CD4-positive, alpha-beta T cell treated with Interleukin-21 for 1 hour (primary cell): ENCODE measurements at regions not wholly inside any gene's neighbourhood (a gene's known extent, or its start where the extent isn't known, plus 50 kb on each side); places are given as distances from the start of the nearest gene placed in this dataset.

ENCODE experiments used
- DNase-seq: peaks from one replicate; pipeline ENCODE4 v3.0.0-alpha.2; 2020

- no peak for DNase-seq
Measured at GRCh38 chr11:110974731-110975130, 262.5 kb upstream of the ARHGAP20 start.

- no peak for DNase-seq
Measured at GRCh38 chr11:110973401-110973980, 261.3 kb upstream of the ARHGAP20 start.

GRCh38 chr11:110972640-110973039, 260.4 kb upstream of the ARHGAP20 start:
- DNase-seq, result no peak

- DNase-seq, result no peak
Measured at GRCh38 chr11:110972106-110972505, 259.9 kb upstream of the ARHGAP20 start.

GRCh38 chr11:110971140-110971539, 258.9 kb upstream of the ARHGAP20 start:
- no peak for DNase-seq

- DNase-seq, result no peak
Measured at GRCh38 chr11:110968348-110969062, 256.3 kb upstream of the ARHGAP20 start.

- DNase-seq, result no peak
Measured at GRCh38 chr11:110966131-110966530, 253.9 kb upstream of the ARHGAP20 start.

- no peak for DNase-seq
Measured at GRCh38 chr11:110962921-110963320, 250.7 kb upstream of the ARHGAP20 start.

- no peak for DNase-seq
Measured at GRCh38 chr11:110960167-110960566, 247.9 kb upstream of the ARHGAP20 start.

- no peak for DNase-seq
Measured at GRCh38 chr11:110958216-110958615, 246.0 kb upstream of the ARHGAP20 start.

GRCh38 chr11:110955776-110956175, 243.5 kb upstream of the ARHGAP20 start:
- no peak for DNase-seq

- DNase-seq, result no peak
Measured at GRCh38 chr11:110951950-110952503, 239.8 kb upstream of the ARHGAP20 start.

GRCh38 chr11:110951037-110951949, 239.1 kb upstream of the ARHGAP20 start:
- DNase-seq, result no peak

- DNase-seq, result no peak
Measured at GRCh38 chr11:110948112-110948511, 235.9 kb upstream of the ARHGAP20 start.

- no peak for DNase-seq
Measured at GRCh38 chr11:110947096-110947495, 234.9 kb upstream of the ARHGAP20 start.

GRCh38 chr11:110939471-110939870, 227.2 kb upstream of the ARHGAP20 start:
- no peak for DNase-seq

- no peak for DNase-seq
Measured at GRCh38 chr11:110935018-110935640, 222.9 kb upstream of the ARHGAP20 start.

- no peak for DNase-seq
Measured at GRCh38 chr11:110929129-110929528, 216.9 kb upstream of the ARHGAP20 start.

GRCh38 chr11:110928391-110928790, 216.2 kb upstream of the ARHGAP20 start:
- DNase-seq, result no peak

- DNase-seq, result no peak
Measured at GRCh38 chr11:110921742-110922521, 209.7 kb upstream of the ARHGAP20 start.

GRCh38 chr11:110919241-110919922, 207.1 kb upstream of the ARHGAP20 start:
- DNase-seq, result no peak
